ENCODE measurements at regions not wholly inside any gene's neighbourhood (a gene's known extent, or its start where the extent isn't known, plus 50 kb on each side); places are given as distances from the start of the nearest gene placed in this dataset.

GRCh38 chr2:234621120-234621519, 124.2 kb upstream of the ARL4C start:
- no peak for DNase-seq (ENCODE audit: extremely low read depth, low read depth, low spot score)

DNA sequence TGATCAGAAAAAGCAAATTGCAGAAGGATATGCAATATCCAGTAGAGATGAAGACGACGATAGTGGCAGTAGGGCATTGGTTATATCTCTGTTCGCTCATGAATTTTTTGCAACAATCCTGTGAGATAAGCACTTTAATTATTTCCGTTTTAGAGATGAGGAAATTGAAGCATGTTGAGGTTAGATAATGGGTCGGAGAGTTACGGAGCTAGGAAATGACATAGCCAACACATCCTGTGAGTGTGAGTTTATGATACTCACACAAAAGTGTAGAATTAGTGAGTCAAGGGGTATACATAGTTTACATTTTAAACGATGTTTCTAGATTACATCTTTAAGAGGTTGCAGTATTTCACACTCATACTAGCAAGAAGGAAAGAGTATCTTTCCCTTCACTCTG, 123.1 kb upstream of the ARL4C start:
- peak; percentile 57 for DNase-seq (ENCODE audit: extremely low read depth, low read depth, low spot score)

- no peak for DNase-seq (ENCODE audit: extremely low read depth, low read depth, low spot score)
Observed at GRCh38 chr2:234615643-234616356, 118.9 kb upstream of the ARL4C start.

DNA sequence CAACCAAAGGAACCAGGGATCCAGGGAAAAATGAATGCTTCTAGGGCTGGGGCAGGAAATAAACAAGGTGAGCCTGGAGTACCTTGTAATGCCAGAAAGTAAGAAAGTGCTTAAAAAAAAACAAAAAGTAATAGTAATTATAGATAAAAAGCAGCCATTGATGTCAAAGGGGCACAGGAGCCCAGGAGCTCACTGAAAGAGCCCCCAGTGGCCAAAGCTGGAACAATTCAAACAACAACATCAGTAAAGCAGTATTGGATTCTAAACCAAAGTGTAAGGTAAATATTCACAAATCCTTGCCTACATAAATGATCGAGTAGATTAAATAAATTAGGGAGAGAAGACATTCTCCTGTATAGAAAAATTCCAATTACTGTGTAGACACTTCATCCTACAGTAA, 114.3 kb upstream of the ARL4C start:
- DNase-seq (ENCODE audit: extremely low read depth, low read depth, low spot score) = no peak

- DNase-seq (ENCODE audit: extremely low read depth, low read depth, low spot score) = no peak
Observed at GRCh38 chr2:234608946-234609345, 112.1 kb upstream of the ARL4C start.

DNA sequence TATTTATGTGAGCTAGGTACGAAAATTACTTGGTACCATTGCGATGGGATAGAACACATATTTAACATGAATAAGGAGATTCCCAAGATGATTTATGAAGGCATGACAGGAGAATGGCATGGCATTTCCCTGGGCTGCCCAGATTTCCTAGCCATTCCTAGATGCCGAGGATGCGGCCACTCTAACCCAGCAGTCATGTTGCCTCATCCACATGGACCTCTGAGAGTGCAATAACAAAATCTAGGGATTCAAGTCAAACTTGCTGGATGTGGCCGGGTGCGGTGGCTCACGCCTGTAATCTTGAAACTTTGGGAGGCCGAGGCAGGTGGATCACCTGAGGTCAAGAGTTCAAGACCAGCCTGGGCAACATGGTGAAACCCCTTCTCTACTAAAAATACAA, 110.8 kb upstream of the ARL4C start:
- no peak for DNase-seq (ENCODE audit: extremely low read depth, low read depth, low spot score)

DNA sequence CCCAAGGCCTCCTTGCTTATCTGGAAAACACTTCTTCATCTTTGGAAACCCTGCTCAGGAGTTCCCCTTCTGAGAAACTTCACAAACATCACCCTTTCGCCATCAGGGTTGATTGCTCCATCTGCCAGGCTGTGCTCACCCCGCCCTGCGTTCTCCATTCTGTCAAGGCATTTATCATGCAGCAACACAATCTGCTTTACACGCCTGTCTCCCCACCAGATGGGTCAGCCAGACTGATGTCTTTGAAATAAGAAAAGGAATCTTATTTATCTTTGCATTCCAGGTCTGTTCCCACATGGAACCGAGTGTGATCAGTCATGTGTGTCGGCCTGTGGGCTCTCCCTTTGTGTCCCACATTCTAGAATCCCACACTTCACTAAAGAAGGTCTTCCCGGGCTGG, 110.0 kb upstream of the ARL4C start:
- DNase-seq (ENCODE audit: extremely low read depth, low read depth, low spot score) = no peak

DNA sequence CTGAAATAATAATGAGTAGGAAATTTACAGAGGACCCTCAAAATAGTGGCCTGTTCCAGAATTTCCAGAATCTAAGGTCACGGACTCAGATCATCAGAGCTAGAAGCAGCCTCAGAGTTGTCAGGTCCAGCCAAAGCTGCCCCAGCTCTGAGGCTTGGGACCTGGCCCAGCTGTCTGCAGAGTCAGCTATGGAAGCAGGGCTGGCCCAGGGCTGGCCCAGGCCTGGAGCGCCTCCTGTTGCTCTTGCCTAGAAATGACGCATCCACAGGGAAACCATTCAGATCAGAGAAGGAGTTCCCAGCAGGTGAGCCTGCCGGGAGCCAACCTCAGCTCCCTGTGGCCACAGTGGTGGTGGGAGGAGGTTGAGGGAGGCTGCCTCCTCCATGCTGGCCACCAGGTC, 106.7 kb upstream of the ARL4C start:
- DNase-seq (ENCODE audit: extremely low read depth, low read depth, low spot score) = no peak

GRCh38 chr2:234601213-234601612, 104.3 kb upstream of the ARL4C start:
- no peak for DNase-seq (ENCODE audit: extremely low read depth, low read depth, low spot score)

- DNase-seq (ENCODE audit: extremely low read depth, low read depth, low spot score) = no peak
Observed at GRCh38 chr2:234597576-234597861, 100.6 kb upstream of the ARL4C start.

- no peak for DNase-seq (ENCODE audit: extremely low read depth, low read depth, low spot score)
Observed at GRCh38 chr2:234596696-234597575, 100.1 kb upstream of the ARL4C start.

- no peak for DNase-seq (ENCODE audit: extremely low read depth, low read depth, low spot score)
Observed at GRCh38 chr2:234595829-234596228, 98.9 kb upstream of the ARL4C start.

DNA sequence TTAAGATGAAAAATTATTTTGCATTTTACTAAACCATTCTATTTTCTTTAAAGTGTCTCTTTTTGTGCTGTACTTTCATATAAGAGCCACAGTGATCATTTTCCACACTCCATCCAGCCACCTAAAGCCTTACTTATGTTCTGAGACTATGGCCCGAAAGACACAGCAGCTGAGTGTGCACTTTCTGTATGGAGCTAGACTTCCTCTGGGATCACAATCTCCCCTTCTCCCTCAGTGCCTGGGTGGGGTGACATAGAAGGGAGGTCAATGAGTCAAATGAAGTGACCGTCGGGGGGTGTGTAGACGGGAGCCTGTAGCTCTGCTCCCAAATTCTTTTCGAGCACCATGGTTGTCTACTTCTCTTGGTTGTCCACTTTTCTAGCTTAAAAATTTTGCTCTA, 97.8 kb upstream of the ARL4C start:
- DNase-seq (ENCODE audit: extremely low read depth, low read depth, low spot score) = no peak

GRCh38 chr2:234593636-234594035, 96.8 kb upstream of the ARL4C start:
- DNase-seq (ENCODE audit: extremely low read depth, low read depth, low spot score) = no peak

GRCh38 chr2:234592541-234592940, 95.7 kb upstream of the ARL4C start:
- no peak for DNase-seq (ENCODE audit: extremely low read depth, low read depth, low spot score)

- no peak for DNase-seq (ENCODE audit: extremely low read depth, low read depth, low spot score)
Observed at GRCh38 chr2:234590076-234590475, 93.2 kb upstream of the ARL4C start.

- DNase-seq (ENCODE audit: extremely low read depth, low read depth, low spot score) = no peak
Observed at GRCh38 chr2:234588054-234588430, 91.2 kb upstream of the ARL4C start.

GRCh38 chr2:234587341-234588053, 90.6 kb upstream of the ARL4C start:
- no peak for DNase-seq (ENCODE audit: extremely low read depth, low read depth, low spot score)

- no peak for DNase-seq (ENCODE audit: extremely low read depth, low read depth, low spot score)
Observed at GRCh38 chr2:234583331-234583730, 86.5 kb upstream of the ARL4C start.

DNA sequence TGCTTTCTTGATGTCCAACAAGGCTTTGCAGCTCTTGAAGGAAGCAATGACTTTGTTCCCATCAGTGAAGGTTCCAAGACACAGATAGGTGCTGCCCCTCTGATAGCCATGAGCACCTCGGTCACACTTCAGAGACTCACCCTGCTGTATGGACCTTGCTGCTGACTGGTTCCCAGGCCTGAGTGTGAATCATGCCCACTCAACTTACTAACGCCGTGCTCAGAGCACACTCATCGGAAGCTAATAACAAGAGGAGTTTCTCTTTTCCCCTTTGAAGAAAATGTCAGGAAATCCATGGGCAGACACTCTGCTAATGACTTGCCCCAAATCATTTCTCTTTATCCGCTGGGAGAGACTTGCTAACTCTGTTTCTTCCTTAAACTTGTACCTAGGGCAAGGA, 83.8 kb upstream of the ARL4C start:
- DNase-seq (ENCODE audit: extremely low read depth, low read depth, low spot score) = no peak

DNA sequence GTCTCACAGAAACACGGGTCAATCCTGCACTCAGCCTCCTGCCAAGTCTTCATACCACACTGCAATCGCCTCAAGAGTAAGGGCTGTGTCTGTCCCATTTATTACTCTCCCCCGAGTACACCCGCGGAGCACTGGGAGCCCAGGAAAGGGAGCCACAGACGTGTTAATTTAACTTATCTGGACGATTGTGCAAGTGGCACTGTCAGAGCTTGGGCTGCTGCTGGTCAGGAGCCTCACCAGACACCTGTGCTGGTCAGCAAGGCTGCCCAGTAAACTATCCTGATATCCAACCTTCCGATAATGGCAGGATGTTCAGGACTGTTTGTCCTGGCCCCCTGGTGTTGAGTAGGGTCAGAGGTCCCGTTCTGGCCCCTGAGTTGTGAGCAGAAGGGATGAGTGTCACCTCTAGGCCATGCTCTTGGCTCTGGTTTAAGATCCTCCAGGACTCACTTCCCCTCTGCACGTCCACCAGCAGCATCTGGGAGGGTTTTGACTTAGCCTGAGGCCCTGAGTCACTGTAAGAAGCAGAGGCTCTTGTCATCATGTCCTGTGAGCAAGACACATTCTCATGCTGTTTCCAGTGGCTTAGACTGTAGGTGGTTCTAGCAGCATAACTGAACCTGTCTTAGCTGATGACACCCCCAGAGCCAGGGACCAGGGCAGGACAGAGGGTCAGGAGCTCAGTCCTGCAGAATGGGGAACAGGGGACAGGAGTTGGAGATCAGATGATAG, 82.5 kb upstream of the ARL4C start:
- DNase-seq (ENCODE audit: extremely low read depth, low read depth, low spot score) = no peak

All from glomerular endothelial cell (primary cell).